GM06990 (cell line): ENCODE measurements at regions not wholly inside any gene's neighbourhood (a gene's known extent, or its start where the extent isn't known, plus 50 kb on each side); places are given as distances from the start of the nearest gene placed in this dataset.

Experiments used
- DNase-seq: peaks from one replicate; pipeline ENCODE4 v3.0.0-alpha.2; 2011; ENCODE audit not compliant: insufficient read length; ENCODE audit errors: extremely low read depth
- H3K27me3 ChIP-seq: replicated peaks from 2 replicates; pipeline ENCODE4 v1.6.0; 2011; ENCODE audit warnings: low read length; ENCODE audit not compliant: control insufficient read depth, insufficient read depth
- H3K36me3 ChIP-seq: 2 replicates; pipeline ENCODE4 v1.5.1; 2011; ENCODE audit warnings: low read length; ENCODE audit not compliant: control insufficient read depth, insufficient read depth
- H3K4me3 ChIP-seq: replicated peaks from 2 replicates; pipeline ENCODE4 v1.5.1; 2011; ENCODE audit warnings: low read depth, mild to moderate bottlenecking, control low read depth, low read length
- TF ChIP-seq, protein P1 (sequence below): IDR thresholded peaks from 2 replicates; pipeline ENCODE4 v1.5.1; 2011; ENCODE audit warnings: low read length, control low read depth, mild to moderate bottlenecking, inconsistent platforms; ENCODE audit not compliant: insufficient read depth, poor library complexity, severe bottlenecking

DNA sequence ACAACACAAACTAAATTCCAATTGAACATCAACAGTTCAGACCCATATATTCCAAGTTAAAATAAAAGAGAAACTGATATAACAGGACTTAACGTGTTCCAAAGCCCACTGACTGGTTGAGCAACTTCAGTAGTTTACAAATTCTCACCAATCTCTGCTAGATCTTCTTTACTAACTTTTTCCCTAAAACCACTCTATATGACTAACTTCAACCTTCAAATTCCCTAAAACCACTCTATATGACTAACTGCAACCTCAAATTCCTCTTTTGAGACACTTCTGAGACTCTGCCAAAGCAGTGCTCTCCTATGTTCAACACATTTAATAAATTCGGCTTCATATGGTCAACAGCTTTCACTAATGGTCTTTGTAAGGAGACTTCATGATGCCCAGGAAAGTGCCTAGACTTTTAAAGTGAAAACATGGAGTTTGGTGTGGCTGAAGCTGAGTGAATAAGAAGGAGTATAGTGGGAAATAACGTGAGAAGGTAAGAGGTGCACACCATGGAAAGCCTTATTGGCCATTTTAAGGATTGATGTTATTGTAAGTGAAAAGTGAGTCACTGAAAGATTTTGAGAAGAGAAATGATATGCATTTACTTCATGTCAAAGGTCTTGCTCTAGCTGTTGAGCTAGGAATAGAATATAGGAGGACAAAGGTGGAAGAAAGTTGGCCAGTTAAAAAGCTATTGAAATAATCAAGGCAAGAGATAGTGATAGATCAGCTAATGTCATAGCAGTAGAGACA, 134.0 kb upstream of the HCRTR2 start:
- Histone ChIP-seq H3K4me3 (no peak overlapping the region), H3K27me3 (no peaks in the 10 kb centered on the region), H3K36me3 (no peaks in the 10 kb centered on the region)
- DNase-seq: no peak
- TF ChIP-seq, protein P1, sequence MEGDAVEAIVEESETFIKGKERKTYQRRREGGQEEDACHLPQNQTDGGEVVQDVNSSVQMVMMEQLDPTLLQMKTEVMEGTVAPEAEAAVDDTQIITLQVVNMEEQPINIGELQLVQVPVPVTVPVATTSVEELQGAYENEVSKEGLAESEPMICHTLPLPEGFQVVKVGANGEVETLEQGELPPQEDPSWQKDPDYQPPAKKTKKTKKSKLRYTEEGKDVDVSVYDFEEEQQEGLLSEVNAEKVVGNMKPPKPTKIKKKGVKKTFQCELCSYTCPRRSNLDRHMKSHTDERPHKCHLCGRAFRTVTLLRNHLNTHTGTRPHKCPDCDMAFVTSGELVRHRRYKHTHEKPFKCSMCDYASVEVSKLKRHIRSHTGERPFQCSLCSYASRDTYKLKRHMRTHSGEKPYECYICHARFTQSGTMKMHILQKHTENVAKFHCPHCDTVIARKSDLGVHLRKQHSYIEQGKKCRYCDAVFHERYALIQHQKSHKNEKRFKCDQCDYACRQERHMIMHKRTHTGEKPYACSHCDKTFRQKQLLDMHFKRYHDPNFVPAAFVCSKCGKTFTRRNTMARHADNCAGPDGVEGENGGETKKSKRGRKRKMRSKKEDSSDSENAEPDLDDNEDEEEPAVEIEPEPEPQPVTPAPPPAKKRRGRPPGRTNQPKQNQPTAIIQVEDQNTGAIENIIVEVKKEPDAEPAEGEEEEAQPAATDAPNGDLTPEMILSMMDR: no peak

DNA sequence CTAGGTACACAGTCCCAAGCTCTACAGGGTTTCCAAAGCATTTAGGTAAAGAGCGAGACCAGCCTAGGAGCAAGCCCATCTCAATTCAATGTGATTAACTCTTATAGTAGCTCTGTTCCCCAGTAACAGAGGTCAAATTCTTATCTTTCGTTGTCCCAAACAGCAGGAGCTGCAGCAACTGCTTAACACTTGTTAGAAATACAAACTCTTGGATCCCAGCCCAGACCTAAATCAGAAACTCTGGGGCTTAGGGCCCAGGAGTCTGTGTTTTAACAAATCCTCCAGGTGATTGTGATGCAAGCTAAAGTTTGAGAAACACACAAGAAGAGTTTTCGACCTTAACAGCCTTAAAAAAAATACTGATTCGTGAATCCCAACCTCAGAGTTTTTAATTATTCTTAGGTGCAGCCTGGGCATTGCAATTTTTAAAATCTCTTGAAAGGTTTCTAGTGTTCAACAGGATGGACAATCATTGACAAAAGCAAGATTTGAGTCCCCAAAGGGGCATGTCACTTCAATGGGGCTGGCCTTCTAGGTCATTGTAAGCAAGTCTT, 127.4 kb upstream of the HCRTR2 start:
- Histone ChIP-seq H3K36me3 (no peaks in the 10 kb centered on the region), H3K4me3 (no peak overlapping the region), H3K27me3 (no peaks in the 10 kb centered on the region)
- TF ChIP-seq, protein P1: no peak
- DNase-seq: no peak

DNA sequence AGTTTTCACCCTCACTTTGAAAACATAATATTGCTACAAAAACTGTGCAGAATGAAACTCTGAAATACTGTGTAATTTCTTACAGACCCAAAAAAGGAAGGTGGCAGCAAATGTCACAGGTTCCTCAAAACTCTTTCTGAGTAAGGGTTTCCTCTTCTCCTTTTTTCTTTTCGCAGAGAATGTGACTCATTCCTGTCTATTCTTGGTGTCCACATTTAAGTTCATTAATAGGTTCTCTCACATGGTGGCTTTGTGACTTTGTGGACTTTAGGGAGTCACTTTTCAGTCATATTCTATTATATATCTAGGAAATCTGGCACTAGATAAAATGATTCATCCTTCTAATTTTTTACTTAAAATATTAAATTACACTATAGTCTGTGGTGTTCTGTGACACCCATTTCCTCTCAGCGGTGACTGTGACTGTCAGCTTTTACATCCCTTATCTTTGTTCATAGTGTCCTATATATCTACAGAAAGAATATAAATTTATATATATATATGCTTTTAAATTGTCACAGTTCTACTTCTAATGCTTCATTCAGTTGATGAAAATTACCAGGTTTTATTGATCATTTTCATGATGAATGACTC, 126.8 kb upstream of the HCRTR2 start:
- no peak overlapping the region for H3K4me3 ChIP-seq
- H3K36me3 ChIP-seq: no peaks in the 10 kb centered on the region
- no peak for DNase-seq
- TF ChIP-seq, protein P1: no peak
- H3K27me3 ChIP-seq: no peaks in the 10 kb centered on the region

DNA sequence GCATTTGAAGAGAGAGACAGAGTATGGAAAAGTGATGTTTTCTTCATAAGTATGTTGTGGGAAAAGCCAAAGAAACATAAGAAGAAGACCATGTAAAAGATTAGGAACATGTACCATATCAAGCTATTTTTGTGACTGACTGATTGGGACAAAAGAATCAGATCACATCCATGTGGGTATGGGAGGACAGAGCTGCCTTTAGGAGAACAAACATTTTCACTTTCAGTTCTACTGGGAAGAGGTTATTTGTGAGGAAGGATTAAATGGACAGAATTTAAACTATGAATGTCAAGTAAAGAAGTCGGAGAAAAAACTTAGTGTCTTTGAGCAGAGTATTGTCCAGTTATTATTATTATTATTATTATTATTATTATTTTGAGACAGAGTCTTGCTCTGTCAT, 124.4 kb upstream of the HCRTR2 start:
- DNase-seq: no peak

DNA sequence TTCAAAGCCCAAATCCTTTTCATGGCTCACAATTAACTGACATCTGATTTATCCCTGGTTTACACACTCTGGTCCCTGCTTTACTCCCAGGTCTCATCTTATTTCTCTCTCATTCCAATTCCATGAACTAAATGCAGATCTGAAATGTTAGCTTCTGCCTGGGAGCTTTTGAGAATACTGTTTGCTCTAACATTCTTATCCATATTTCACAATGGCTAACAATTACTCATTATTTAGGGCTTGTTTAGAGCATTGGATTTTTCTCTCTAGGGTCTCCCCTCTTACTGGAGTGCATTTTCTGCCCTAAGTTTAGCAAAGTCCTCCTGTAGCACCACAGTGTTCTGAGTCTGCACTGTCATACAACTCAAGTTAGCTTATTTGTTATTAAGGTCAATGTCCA, 121.5 kb upstream of the HCRTR2 start:
- TF ChIP-seq, protein P1: no peak
- Histone ChIP-seq H3K27me3 (no peaks in the 10 kb centered on the region), H3K36me3 (no peaks in the 10 kb centered on the region), H3K4me3 (no peak overlapping the region)
- DNase-seq: no peak

More for the DNA sequence above, 124.4 kb upstream of the HCRTR2 start:
- TF ChIP-seq, protein P1: no peak
- H3K4me3 ChIP-seq: no peak overlapping the region
- H3K27me3 ChIP-seq: no peaks in the 10 kb centered on the region
- no peaks in the 10 kb centered on the region for H3K36me3 ChIP-seq

DNA sequence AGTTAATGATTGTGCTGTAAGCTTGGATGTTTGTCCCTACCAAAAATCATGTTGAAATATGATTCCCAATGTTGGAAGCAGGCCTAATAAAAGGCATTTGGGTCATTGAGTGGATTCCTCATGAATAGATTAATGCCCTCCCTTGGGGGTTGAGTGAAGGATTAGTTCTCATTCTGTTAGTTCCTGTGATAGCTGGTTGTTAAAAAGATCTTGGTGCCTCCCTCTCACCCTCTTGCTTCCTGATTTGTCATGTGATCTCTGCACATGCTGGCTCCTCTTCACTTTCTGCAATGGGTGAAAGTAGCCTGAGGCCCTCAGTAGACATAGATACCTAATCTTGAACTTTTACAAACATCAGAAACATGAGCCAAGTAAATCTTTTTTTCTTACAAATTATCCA, 115.6 kb upstream of the HCRTR2 start:
- DNase-seq: no peak
- H3K4me3 ChIP-seq: no peak overlapping the region
- TF ChIP-seq, protein P1: no peak
- H3K36me3 ChIP-seq: no peaks in the 10 kb centered on the region
- no peaks in the 10 kb centered on the region for H3K27me3 ChIP-seq
